ENCODE measurements at regions not wholly inside any gene's neighbourhood (a gene's known extent, or its start where the extent isn't known, plus 50 kb on each side); places are given as distances from the start of the nearest gene placed in this dataset.
A peak's percentile ranks its signal among the peaks of the same experiment; 100 is the strongest.
"Not testable (repeated sequence)": the region's sequence is repeated elsewhere in the genome, so short reads cannot be mapped to it uniquely, and the experiment has no call there.

DNA sequence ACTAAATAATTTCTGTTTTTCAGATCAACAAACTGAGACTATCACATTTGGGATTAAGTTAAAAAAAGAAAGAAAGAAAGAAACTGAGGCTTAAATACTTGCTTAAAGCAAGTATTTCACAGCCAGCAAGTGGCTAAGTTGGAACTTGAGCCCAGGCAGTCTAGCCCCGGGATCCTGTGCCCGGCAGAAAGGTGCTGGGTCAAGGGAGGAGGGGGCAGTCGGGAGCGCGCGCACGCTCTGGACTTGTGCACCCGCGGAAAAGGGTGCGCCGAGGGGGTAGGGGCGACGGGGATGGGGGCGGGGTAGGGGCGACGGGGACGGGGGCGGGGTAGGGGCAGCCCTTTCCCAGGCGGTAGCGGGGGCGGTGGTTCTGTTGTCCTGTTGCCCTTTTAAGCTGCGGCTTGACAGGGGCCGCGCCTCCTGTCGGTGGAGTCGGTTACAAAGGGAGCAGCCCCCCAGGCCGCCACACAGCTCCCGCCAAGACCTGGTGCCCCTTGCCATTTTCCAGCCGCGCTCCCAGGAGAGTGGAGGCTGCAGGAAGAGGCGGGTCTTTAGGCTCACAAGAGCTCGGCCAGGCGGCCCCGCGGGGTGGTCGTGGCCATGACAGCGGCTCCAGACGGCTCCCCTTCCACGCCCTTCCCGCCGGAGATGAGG is 60.6 kb downstream of the GOLGA8T start:
- intact Hi-C loops (cut with DNase I, micrococcal nuclease): not testable (repeated sequence)

DNA sequence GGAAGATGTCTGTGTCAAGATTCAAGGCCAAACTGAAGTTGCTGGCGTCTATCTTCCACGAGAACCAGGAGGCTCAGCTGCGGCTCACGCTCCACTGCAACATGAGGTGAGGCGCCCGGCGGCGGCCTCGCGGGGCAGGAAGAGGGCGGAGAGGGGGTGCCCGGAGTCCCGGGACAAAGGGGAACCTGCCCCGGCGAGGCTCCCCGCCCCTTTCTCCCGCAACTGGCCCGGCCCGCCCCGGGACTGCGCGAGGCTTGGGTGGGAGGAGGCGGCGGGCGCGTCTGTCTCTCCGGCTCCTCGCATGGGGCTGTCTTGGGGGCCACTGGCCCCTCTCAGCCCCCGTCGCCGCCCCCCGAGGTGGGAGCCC is 61.1 kb downstream of the GOLGA8T start:
- H3K27me3 Mint-ChIP-seq; H3K36me3 Mint-ChIP-seq (ENCODE audit: low read depth); H3K27ac Mint-ChIP-seq; intact Hi-C loops (cut with DNase I, micrococcal nuclease); CTCF ChIA-PET; POLR2A ChIA-PET; H3K9me3 ChIP-seq (ENCODE audit: control insufficient read depth in 1 of 2, insufficient read depth in 1 of 2, low read length in 2 of 2); H3K27ac ChIP-seq (ENCODE audit: low read depth in 1 of 2, low read length in 2 of 2); H3K4me3 Mint-ChIP-seq; H3K4me1 ChIP-seq (ENCODE audit: insufficient read depth, low read length); H3K9me3 Mint-ChIP-seq; H3K27me3 ChIP-seq (ENCODE audit: control insufficient read depth in 1 of 2, insufficient read depth in 2 of 2, low read length in 2 of 2); H3K4me1 Mint-ChIP-seq (ENCODE audit: low read depth); H3K36me3 ChIP-seq (ENCODE audit: insufficient read depth, low read length): not testable (repeated sequence)
- DNase-seq (peak in 11 of 14 experiments; percentile 8 to 65 (median 36)), ATAC-seq (ENCODE audit: poor library complexity) (peak; percentile 51)
- H3K4me3 ChIP-seq (ENCODE audit: low read length): peak overlapping the region; percentile 29

More for the DNA sequence above, 60.6 kb downstream of the GOLGA8T start:
- H3K4me3 ChIP-seq (ENCODE audit: low read length): peak overlapping the region; percentile 29
- H3K4me1 Mint-ChIP-seq (ENCODE audit: low read depth); ATAC-seq (ENCODE audit: poor library complexity); H3K36me3 ChIP-seq (ENCODE audit: insufficient read depth, low read length); H3K9me3 Mint-ChIP-seq; H3K27ac Mint-ChIP-seq; H3K36me3 Mint-ChIP-seq (ENCODE audit: low read depth); POLR2A ChIA-PET; H3K27ac ChIP-seq (ENCODE audit: low read depth in 1 of 2, low read length in 2 of 2); H3K9me3 ChIP-seq (ENCODE audit: control insufficient read depth in 1 of 2, insufficient read depth in 1 of 2, low read length in 2 of 2); H3K4me1 ChIP-seq (ENCODE audit: insufficient read depth, low read length); CTCF ChIA-PET; H3K27me3 Mint-ChIP-seq; H3K4me3 Mint-ChIP-seq; H3K27me3 ChIP-seq (ENCODE audit: control insufficient read depth in 1 of 2, insufficient read depth in 2 of 2, low read length in 2 of 2): not testable (repeated sequence)
- DNase-seq: peak in 3 of 14 experiments; percentile 14 to 20 (median 16)

DNA sequence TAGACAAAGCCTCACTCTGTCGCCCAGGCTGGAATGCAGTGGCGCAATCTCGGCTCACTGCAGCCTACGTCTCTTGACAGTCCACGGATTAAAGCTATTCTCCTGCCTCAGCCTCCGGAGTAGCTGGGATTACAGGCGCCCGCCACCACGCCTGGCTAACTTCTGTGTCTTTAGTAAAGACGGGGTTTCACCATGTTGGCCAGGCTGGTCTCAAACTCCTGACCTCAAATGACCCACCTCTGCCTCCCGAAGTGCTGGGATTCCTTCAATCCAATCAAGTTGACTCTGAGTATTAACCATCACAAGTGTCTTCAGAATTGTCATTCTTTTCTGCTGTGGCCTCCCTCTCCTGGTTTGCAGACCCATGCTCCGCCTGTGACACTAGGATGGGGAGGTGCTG is 61.9 kb downstream of the GOLGA8T start:
- DNase-seq; H3K4me1 Mint-ChIP-seq (ENCODE audit: low read depth); CTCF ChIA-PET; H3K36me3 ChIP-seq (ENCODE audit: insufficient read depth, low read length); ATAC-seq (ENCODE audit: poor library complexity); H3K27ac Mint-ChIP-seq; H3K36me3 Mint-ChIP-seq (ENCODE audit: low read depth); H3K4me1 ChIP-seq (ENCODE audit: insufficient read depth, low read length); H3K9me3 Mint-ChIP-seq; H3K27me3 ChIP-seq (ENCODE audit: control insufficient read depth in 1 of 2, insufficient read depth in 2 of 2, low read length in 2 of 2); H3K4me3 ChIP-seq (ENCODE audit: low read length); H3K9me3 ChIP-seq (ENCODE audit: control insufficient read depth in 1 of 2, insufficient read depth in 1 of 2, low read length in 2 of 2); H3K4me3 Mint-ChIP-seq; H3K27ac ChIP-seq (ENCODE audit: low read depth in 1 of 2, low read length in 2 of 2); intact Hi-C loops (cut with DNase I, micrococcal nuclease); H3K27me3 Mint-ChIP-seq; POLR2A ChIA-PET: not testable (repeated sequence)

DNA sequence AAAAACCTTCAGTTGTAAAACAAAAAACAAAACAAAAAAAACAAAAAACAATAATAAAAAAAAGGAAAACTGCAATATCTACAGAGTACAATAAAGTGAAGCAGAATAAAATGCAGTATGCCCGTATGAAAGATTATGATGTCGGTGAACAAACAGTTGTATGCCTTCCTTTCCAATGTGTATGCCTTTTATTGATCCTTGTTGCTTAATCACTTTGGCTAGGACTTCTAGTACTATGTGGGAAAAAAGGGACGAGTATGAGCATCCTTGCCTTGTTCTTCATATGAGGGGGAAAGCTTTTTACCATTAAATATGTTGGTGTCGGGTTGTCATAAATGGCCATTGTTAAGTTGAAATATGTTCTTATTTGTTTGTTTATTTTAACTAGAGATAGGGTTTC is 66.7 kb downstream of the GOLGA8T start:
- H3K4me1 ChIP-seq (ENCODE audit: insufficient read depth, low read length); intact Hi-C loops (cut with DNase I, micrococcal nuclease); H3K9me3 Mint-ChIP-seq; H3K36me3 ChIP-seq (ENCODE audit: insufficient read depth, low read length); H3K27ac Mint-ChIP-seq; H3K27me3 Mint-ChIP-seq; DNase-seq; H3K27me3 ChIP-seq (ENCODE audit: control insufficient read depth in 1 of 2, insufficient read depth in 2 of 2, low read length in 2 of 2); H3K9me3 ChIP-seq (ENCODE audit: control insufficient read depth in 1 of 2, insufficient read depth in 1 of 2, low read length in 2 of 2); H3K4me3 Mint-ChIP-seq; H3K27ac ChIP-seq (ENCODE audit: low read depth in 1 of 2, low read length in 2 of 2); H3K4me1 Mint-ChIP-seq (ENCODE audit: low read depth); H3K36me3 Mint-ChIP-seq (ENCODE audit: low read depth); ATAC-seq (ENCODE audit: poor library complexity); H3K4me3 ChIP-seq (ENCODE audit: low read length); CTCF ChIA-PET; POLR2A ChIA-PET: not testable (repeated sequence)

DNA sequence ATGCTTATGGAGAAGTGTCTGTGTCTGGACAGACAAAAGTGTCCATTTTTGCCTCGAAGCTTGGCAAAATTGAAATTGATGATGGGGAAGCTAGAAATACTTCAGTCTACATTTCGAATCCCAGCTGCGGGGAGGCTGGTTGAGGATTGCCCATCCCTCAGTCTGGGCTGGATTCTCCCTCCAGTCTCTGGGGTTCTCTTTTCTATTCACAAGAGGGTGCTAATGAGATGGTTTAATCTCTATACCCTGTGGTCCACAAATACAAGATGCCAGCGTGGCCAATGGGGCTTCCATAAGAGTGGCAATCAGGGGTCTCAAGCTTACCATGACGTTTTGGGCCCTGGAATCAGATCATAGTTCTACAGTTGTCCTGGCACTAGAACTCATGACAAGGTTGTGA is 78.9 kb downstream of the GOLGA8T start:
- H3K4me1 ChIP-seq (ENCODE audit: insufficient read depth, low read length); H3K9me3 ChIP-seq (ENCODE audit: control insufficient read depth in 1 of 2, insufficient read depth in 1 of 2, low read length in 2 of 2); ATAC-seq (ENCODE audit: poor library complexity); intact Hi-C loops (cut with DNase I, micrococcal nuclease); H3K27ac Mint-ChIP-seq; H3K4me3 ChIP-seq (ENCODE audit: low read length); H3K27me3 Mint-ChIP-seq; H3K4me1 Mint-ChIP-seq (ENCODE audit: low read depth); H3K27ac ChIP-seq (ENCODE audit: low read depth in 1 of 2, low read length in 2 of 2); H3K27me3 ChIP-seq (ENCODE audit: control insufficient read depth in 1 of 2, insufficient read depth in 2 of 2, low read length in 2 of 2); H3K36me3 ChIP-seq (ENCODE audit: insufficient read depth, low read length); H3K4me3 Mint-ChIP-seq; H3K9me3 Mint-ChIP-seq; CTCF ChIA-PET; DNase-seq; H3K36me3 Mint-ChIP-seq (ENCODE audit: low read depth); POLR2A ChIA-PET: not testable (repeated sequence)

DNA sequence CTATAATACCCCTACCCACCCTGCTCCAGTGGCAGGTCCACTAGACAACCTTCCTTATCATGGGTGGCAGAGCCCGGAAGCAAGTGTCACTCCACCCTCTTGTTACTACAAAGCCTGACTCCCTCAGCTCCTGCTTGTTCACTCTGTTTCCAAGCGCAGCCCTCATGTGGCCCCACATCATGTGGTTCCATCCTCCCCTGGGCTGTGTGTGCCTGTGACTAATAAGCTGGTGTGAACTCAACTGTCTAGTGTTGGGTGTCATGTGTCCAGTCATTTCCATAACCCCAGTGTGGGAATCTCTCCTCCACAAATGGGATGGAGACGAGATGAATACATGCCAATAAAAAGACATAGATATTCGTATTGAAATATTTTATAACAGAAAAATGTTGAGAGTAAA is 87.0 kb downstream of the GOLGA8T start:
- H3K4me3 ChIP-seq (ENCODE audit: low read length); H3K27me3 ChIP-seq (ENCODE audit: control insufficient read depth in 1 of 2, insufficient read depth in 2 of 2, low read length in 2 of 2); ATAC-seq (ENCODE audit: poor library complexity); H3K4me3 Mint-ChIP-seq; H3K27ac Mint-ChIP-seq; CTCF ChIA-PET; H3K27ac ChIP-seq (ENCODE audit: low read depth in 1 of 2, low read length in 2 of 2); H3K4me1 Mint-ChIP-seq (ENCODE audit: low read depth); H3K9me3 ChIP-seq (ENCODE audit: control insufficient read depth in 1 of 2, insufficient read depth in 1 of 2, low read length in 2 of 2); intact Hi-C loops (cut with DNase I, micrococcal nuclease); H3K27me3 Mint-ChIP-seq; DNase-seq; H3K36me3 Mint-ChIP-seq (ENCODE audit: low read depth); H3K36me3 ChIP-seq (ENCODE audit: insufficient read depth, low read length); H3K9me3 Mint-ChIP-seq; POLR2A ChIA-PET; H3K4me1 ChIP-seq (ENCODE audit: insufficient read depth, low read length): not testable (repeated sequence)

DNA sequence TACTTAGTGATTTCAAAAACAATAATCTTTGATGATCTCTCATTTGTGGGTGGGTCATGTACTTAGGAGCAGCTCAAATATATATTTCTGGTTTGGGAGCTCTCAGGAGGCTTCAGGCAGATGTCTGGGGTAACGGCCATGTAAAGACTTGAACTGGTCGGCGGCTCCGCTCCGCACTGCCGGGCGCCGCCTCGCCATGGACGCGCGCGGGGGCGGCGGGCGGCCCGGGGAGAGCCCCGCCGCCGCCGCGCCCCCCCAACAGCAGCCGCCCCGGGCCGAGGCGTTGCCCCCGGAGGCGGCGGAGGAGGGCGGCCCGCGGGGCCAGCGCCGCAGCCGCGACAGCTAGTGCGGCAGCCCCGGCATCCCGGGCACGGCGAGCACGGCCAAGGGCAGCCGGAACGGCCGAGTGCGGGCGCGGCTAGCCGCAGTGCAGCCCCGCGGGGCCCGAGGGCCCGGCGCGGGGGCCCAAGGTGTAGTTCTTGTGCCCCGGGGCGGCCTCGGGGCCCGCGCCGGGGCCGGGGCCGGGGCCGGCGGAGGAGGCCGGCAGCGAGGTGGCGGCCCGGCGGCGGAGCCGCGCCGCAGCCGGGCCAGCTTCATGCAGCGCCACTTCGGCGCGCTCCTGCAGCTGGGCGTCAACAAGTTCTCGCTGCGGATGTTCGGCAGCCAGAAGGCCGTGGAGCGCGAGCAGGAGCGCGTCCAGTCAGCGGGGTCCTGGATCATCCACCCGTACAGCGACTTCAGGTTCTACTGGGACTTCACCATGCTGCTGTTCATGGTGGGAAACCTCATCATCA is 88.1 kb downstream of the GOLGA8T start:
- H3K27me3 ChIP-seq (ENCODE audit: control insufficient read depth in 1 of 2, insufficient read depth in 2 of 2, low read length in 2 of 2); H3K36me3 ChIP-seq (ENCODE audit: insufficient read depth, low read length); H3K27ac Mint-ChIP-seq; intact Hi-C loops (cut with DNase I, micrococcal nuclease); POLR2A ChIA-PET; DNase-seq; H3K4me1 ChIP-seq (ENCODE audit: insufficient read depth, low read length); H3K4me1 Mint-ChIP-seq (ENCODE audit: low read depth); ATAC-seq (ENCODE audit: poor library complexity); H3K36me3 Mint-ChIP-seq (ENCODE audit: low read depth); H3K4me3 ChIP-seq (ENCODE audit: low read length); H3K9me3 Mint-ChIP-seq; H3K9me3 ChIP-seq (ENCODE audit: control insufficient read depth in 1 of 2, insufficient read depth in 1 of 2, low read length in 2 of 2); H3K4me3 Mint-ChIP-seq; H3K27me3 Mint-ChIP-seq; CTCF ChIA-PET; H3K27ac ChIP-seq (ENCODE audit: low read depth in 1 of 2, low read length in 2 of 2): not testable (repeated sequence)

Measured in CD4-positive, alpha-beta T cell (primary cell).